GM21447 (cell line): ENCODE measurements at regions not wholly inside any gene's neighbourhood (a gene's known extent, or its start where the extent isn't known, plus 50 kb on each side); places are given as distances from the start of the nearest gene placed in this dataset.

ENCODE experiments used
- ATAC-seq: cut with Tn5 transposase; IDR thresholded peaks from one replicate; pipeline ENCODE4 v1.9.1; 2021; ENCODE audit not compliant: unreplicated experiment

- no peak for ATAC-seq
Observed at GRCh38 chr13:73284081-73284874, 225.5 kb downstream of the KLF5 start.

GRCh38 chr13:73283636-73284035 is 224.8 kb downstream of the KLF5 start:
- no peak for ATAC-seq

- no peak for ATAC-seq
Observed at GRCh38 chr13:73281746-73282145, 222.9 kb downstream of the KLF5 start.

GRCh38 chr13:73278186-73278585 is 219.4 kb downstream of the KLF5 start:
- peak; percentile 69 for ATAC-seq

- no peak for ATAC-seq
Observed at GRCh38 chr13:73275163-73275562, 216.4 kb downstream of the KLF5 start.

GRCh38 chr13:73274147-73274546 is 215.3 kb downstream of the KLF5 start:
- no peak for ATAC-seq

- ATAC-seq = no peak
Observed at GRCh38 chr13:73273745-73274144, 214.9 kb downstream of the KLF5 start.

- no peak for ATAC-seq
Observed at GRCh38 chr13:73273276-73273675, 214.5 kb downstream of the KLF5 start.

GRCh38 chr13:73272831-73273230 is 214.0 kb downstream of the KLF5 start:
- ATAC-seq = no peak

- no peak for ATAC-seq
Observed at GRCh38 chr13:73268306-73268705, 209.5 kb downstream of the KLF5 start.

- no peak for ATAC-seq
Observed at GRCh38 chr13:73266640-73267180, 207.9 kb downstream of the KLF5 start.

GRCh38 chr13:73262862-73263627 is 204.2 kb downstream of the KLF5 start:
- ATAC-seq = no peak

- ATAC-seq = no peak
Observed at GRCh38 chr13:73261739-73262216, 203.0 kb downstream of the KLF5 start.

- ATAC-seq = no peak
Observed at GRCh38 chr13:73259061-73260017, 200.5 kb downstream of the KLF5 start.

GRCh38 chr13:73258406-73258805 is 199.6 kb downstream of the KLF5 start:
- no peak for ATAC-seq

- ATAC-seq = no peak
Observed at GRCh38 chr13:73254827-73255226, 196.0 kb downstream of the KLF5 start.

- ATAC-seq = no peak
Observed at GRCh38 chr13:73251626-73252265, 192.9 kb downstream of the KLF5 start.

GRCh38 chr13:73250061-73250460 is 191.3 kb downstream of the KLF5 start:
- ATAC-seq = no peak

GRCh38 chr13:73248711-73249580 is 190.1 kb downstream of the KLF5 start:
- no peak for ATAC-seq
